Adipocyte (in vitro differentiated cells): ENCODE measurements at regions not wholly inside any gene's neighbourhood (a gene's known extent, or its start where the extent isn't known, plus 50 kb on each side); places are given as distances from the start of the nearest gene placed in this dataset.

Source experiments
- DNase-seq: peaks from one replicate; pipeline ENCODE4 v3.0.0-alpha.2; 2015; ENCODE audit warnings: low read depth
- H3K27me3 ChIP-seq: replicated peaks from 2 replicates; pipeline ENCODE4 v1.7.0; 2013; ENCODE audit warnings: mild to moderate bottlenecking, low read length, moderate library complexity; ENCODE audit not compliant: control insufficient read depth, insufficient read depth
- H3K36me3 ChIP-seq: 2 replicates; pipeline ENCODE4 v1.7.0; 2013; ENCODE audit warnings: low read length, mild to moderate bottlenecking, moderate library complexity; ENCODE audit not compliant: control insufficient read depth, insufficient read depth, severe bottlenecking
- H3K4me1 ChIP-seq: 2 replicates; pipeline ENCODE4 v1.7.0; 2013; ENCODE audit warnings: mild to moderate bottlenecking, low read length, moderate library complexity; ENCODE audit not compliant: control insufficient read depth, insufficient read depth
- H3K4me3 ChIP-seq: 2 replicates; pipeline ENCODE4 v1.7.0; 2013; ENCODE audit warnings: mild to moderate bottlenecking, low read length, moderate library complexity
- H3K9ac ChIP-seq: 2 replicates; pipeline ENCODE4 v1.7.0; 2013; ENCODE audit warnings: mild to moderate bottlenecking, low read length, moderate library complexity
- H3K9me3 ChIP-seq: 2 replicates; pipeline ENCODE4 v1.7.0; 2013; ENCODE audit warnings: mild to moderate bottlenecking, low read length, moderate library complexity; ENCODE audit not compliant: control insufficient read depth

DNA sequence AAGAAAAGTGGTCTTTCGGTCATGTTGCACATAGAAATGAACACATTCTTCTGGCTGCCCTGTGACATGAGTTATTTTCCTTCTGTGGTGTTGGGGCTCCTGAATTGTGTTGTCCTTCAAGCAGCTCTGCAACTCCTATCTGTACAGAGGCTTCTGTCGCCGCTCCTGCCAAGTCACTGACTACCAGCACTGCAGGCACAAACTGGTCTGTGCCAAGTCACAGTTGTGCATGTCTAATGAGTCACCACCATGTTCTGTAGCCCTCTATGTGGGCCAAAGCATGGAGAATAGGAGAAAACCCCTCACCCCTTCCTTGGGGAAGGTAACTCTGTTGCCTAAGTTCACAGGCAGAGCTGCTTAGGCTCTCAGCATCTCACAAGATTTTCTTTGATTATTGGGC is 283.3 kb downstream of the RPL10L start:
- H3K4me3 ChIP-seq = no peak overlapping the region
- no peaks in the 10 kb centered on the region for H3K27me3 ChIP-seq
- no peak for DNase-seq

DNA sequence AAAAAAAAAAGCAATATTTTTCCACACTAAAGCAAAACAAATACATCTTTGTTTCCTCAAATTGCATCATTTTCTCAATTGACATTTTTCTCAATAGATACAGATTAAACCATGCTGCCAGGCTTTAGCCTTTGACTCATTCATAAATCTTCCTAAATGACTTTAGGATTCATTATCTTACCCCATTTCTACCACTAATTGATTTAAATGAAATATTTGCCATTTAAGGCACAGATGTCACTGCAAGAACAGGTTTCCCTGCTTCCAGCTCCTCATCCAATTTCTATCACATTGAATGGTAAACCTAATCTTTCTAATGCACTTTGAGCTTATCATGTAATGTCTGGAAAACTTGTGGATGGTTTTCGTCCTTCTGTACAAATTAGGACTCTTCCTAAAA is 298.7 kb downstream of the RPL10L start:
- no peaks in the 10 kb centered on the region for H3K36me3 ChIP-seq
- H3K4me1 ChIP-seq = no peaks in the 10 kb centered on the region
- no peaks in the 10 kb centered on the region for H3K27me3 ChIP-seq
- H3K9ac ChIP-seq = no peak overlapping the region
- H3K9me3 ChIP-seq = no peaks in the 10 kb centered on the region
- DNase-seq = no peak
- H3K4me3 ChIP-seq = no peak overlapping the region

More for the DNA sequence above, 283.3 kb downstream of the RPL10L start:
- no peak overlapping the region for H3K9ac ChIP-seq
- H3K9me3 ChIP-seq = no peaks in the 10 kb centered on the region
- H3K4me1 ChIP-seq = no peaks in the 10 kb centered on the region
- no peaks in the 10 kb centered on the region for H3K36me3 ChIP-seq

DNA sequence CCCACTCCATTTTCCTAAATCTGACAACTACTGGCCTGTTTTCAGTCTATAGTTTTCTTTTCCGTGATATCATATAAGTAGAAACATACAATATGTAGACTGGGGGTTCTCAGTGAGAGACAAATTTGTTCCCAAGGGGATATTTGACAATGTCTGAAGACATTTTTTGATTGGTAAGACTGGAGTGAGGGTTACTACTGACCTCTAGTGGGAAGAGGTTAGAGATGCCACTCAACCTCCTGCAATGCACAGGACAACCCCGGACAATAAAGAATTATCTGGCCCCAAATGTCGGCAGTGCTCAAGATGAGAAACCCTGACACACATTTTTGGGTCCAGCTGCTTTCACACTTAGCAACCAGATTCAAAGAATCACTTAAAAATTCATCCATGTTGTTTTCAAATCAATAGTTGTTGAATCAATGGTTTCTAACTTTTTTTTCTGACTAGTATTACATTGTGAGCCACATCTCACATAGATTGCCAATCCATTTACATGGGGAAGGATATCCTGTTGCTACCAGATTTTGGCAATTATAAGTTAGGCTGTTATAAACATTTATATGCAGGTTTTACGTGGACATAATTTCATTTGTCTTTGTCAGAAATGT is 307.1 kb downstream of the RPL10L start:
- H3K27me3 ChIP-seq = no peaks in the 10 kb centered on the region
- H3K36me3 ChIP-seq = no peaks in the 10 kb centered on the region
- DNase-seq = no peak
- no peak overlapping the region for H3K9ac ChIP-seq
- no peaks in the 10 kb centered on the region for H3K4me1 ChIP-seq
- no peaks in the 10 kb centered on the region for H3K9me3 ChIP-seq
- H3K4me3 ChIP-seq = no peak overlapping the region

DNA sequence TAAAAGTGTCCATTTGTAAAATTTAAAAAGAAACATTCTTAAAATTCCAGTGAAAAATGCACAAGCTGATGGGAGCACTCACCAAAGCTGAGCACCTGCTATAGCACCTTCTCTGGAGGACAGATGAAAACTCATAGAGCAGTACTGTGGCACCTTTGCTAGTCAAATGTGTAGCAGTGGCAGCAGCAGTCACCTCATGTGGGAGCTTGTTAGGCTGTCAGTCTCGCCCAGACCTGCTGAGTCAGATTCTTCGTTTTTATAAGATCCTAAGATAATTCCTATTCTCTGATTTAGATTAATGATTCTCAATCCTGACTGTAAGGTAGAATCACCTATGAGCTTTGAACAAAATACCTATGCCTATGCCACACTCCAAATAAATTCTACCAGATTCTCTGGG is 325.8 kb downstream of the RPL10L start:
- no peaks in the 10 kb centered on the region for H3K27me3 ChIP-seq
- H3K4me3 ChIP-seq = no peak overlapping the region
- no peaks in the 10 kb centered on the region for H3K9me3 ChIP-seq
- no peaks in the 10 kb centered on the region for H3K4me1 ChIP-seq
- DNase-seq = no peak
- no peaks in the 10 kb centered on the region for H3K36me3 ChIP-seq
- H3K9ac ChIP-seq = no peak overlapping the region

DNA sequence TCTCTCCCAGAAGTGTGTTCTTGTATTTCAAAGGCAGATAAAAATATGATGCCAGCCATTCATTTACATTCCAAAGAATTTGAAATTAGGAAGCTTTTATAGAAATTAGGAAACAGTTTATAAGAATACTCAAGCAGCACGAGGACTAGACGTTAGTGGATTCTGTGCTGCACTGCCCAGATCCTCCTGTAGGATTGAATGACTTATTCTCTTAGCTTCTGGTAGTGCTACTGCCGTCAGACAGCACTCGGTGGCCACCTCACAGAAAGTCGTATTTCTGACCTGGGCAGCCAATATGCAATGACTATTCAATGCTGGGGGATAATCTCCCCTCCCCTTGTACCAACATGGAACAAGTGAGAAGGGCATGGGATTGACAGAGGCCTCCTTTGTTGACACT is 326.4 kb downstream of the RPL10L start:
- H3K27me3 ChIP-seq = no peaks in the 10 kb centered on the region
- no peak for DNase-seq
- no peak overlapping the region for H3K9ac ChIP-seq

DNA sequence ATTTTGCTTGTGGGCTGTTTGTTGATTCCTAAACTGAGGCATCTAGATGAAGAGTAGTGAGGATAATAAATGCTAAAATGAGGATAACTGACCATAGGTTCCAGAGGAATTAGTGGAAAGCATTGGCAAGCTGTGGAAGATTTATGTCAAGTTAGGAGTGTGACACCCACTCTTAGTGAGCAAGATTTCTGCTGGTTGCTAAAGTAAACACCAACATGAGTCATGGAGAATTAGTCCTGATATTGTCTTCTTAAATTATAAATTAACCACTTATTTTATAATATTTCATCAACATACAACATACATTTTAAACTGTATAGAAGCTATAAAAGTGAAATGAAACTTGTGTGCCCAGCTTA is 328.2 kb downstream of the RPL10L start:
- H3K4me1 ChIP-seq = no peaks in the 10 kb centered on the region
- no peak overlapping the region for H3K9ac ChIP-seq
- H3K9me3 ChIP-seq = no peaks in the 10 kb centered on the region
- no peak for DNase-seq
- H3K36me3 ChIP-seq = no peaks in the 10 kb centered on the region
- no peaks in the 10 kb centered on the region for H3K27me3 ChIP-seq
- no peak overlapping the region for H3K4me3 ChIP-seq

More for the DNA sequence above, 326.4 kb downstream of the RPL10L start:
- Histone ChIP-seq H3K4me1 (no peaks in the 10 kb centered on the region), H3K9me3 (no peaks in the 10 kb centered on the region), H3K36me3 (no peaks in the 10 kb centered on the region), H3K4me3 (no peak overlapping the region)

DNA sequence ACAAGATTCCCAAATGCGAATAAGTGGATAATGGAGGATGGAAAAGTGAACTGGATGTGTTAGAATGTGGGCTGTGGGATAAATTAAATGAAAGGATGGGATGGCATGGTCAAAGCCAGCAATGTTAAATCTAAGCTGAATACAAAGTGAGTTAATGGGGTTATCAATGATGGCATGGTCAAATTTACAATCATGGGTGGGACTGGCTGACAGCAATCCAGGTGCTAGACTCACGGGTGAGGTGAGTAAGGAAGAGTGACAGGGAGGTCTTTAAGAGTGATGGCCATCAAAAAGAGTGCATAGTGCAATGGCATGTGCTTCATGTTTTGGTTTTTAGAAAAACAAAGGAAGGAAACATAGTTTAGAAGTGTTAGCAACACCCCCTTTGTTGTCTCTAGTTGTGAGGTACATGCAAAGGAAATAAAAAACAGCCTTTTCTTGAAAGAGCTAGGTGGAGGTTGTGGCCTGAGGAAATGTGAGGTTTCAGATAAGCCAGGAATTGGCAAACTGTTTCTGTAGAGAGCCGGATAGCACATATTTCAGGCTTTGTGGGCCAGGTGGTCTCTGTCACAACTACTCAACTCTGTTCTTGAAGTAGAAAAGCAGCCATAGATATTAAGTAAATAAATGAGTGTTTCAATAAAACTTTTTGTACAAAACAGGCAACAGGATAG is 328.7 kb downstream of the RPL10L start:
- Histone ChIP-seq H3K9ac (no peak overlapping the region), H3K4me3 (no peak overlapping the region), H3K27me3 (no peaks in the 10 kb centered on the region), H3K36me3 (no peaks in the 10 kb centered on the region), H3K9me3 (no peaks in the 10 kb centered on the region), H3K4me1 (no peaks in the 10 kb centered on the region)
- no peak for DNase-seq

DNA sequence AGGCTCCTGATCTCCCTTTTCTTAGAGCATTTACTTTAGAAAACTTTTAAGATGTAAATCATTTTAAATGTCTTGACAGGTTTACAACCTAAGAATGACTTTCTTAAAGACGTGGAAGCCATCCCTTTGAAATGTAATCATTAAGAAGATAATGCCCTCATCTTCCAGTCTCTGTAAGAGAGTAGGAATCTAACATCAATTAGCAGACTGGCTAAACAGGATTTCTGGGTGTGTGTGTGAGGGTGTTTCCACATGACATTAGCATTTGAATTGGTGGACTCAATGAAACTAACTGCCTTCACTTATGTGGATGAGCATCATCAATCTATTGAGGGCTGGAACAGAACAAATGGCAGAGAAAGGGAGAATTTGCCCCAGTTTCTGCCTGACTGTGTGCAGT is 329.5 kb downstream of the RPL10L start:
- no peaks in the 10 kb centered on the region for H3K36me3 ChIP-seq
- H3K27me3 ChIP-seq = no peaks in the 10 kb centered on the region
- no peaks in the 10 kb centered on the region for H3K4me1 ChIP-seq
- H3K9ac ChIP-seq = no peak overlapping the region
- H3K9me3 ChIP-seq = no peaks in the 10 kb centered on the region
- H3K4me3 ChIP-seq = no peak overlapping the region
- DNase-seq = no peak

DNA sequence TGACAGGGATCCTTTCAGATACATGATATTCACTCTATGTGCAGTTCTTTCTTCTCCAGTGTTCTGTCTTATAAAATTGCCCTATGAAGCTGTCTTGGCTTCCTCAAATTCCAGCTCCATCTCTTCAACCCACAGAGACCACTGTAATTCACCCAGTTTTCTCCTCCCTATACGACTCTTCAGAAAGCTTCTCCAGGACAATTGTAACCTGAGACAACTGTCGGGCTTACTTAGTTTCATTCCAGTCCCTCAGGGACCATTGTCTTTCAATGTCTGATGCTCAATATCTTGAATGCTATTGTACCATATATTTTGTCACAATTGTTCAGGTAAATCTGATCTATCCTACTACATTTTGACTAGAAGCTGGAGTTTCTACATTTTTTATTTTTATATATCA is 345.3 kb downstream of the RPL10L start:
- Histone ChIP-seq H3K36me3 (no peaks in the 10 kb centered on the region), H3K4me3 (no peak overlapping the region), H3K4me1 (no peaks in the 10 kb centered on the region), H3K27me3 (no peaks in the 10 kb centered on the region), H3K9me3 (no peaks in the 10 kb centered on the region), H3K9ac (no peak overlapping the region)
- no peak for DNase-seq

DNA sequence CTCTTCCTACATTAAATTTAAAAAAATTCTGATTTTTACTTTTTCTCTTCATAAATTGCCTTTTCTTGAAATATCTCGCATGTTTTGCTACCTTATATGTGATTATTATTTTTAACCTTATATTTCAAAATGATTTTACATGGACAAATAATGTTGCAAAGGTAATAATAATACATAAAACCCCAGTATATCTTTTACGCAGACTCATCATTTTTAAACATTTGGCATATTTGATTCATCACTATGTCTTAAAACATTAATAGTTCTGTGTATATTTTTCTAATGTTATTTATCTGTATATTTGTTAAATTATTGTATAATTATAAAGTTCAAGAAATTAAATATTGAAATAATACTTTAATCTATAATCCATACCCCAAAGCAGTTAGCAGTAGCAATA is 350.8 kb downstream of the RPL10L start:
- Histone ChIP-seq H3K9ac (no peak overlapping the region), H3K4me3 (no peak overlapping the region), H3K9me3 (peaks cover 16% of the 10 kb centered on the region)

DNA sequence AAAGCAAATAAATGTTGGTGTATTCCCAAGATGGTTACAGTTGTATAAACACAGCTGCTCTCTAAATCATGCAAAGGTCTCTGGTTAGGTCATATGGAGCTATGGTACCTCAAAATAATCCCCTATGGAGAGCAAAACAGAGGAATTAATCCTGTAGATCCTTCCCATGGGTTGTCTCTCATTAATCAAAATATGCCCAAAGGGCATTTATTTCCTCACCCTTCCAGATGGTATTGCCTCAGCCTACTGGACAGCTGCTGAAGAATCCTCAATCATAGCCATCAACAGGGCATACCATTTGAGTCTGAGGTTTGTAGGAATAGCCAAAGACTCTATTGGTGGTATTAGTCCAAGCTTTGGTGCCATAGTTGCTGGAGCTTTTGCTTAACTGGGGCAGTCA is 360.9 kb downstream of the RPL10L start:
- H3K36me3 ChIP-seq = no peaks in the 10 kb centered on the region
- peaks cover 3% of the 10 kb centered on the region for H3K9me3 ChIP-seq
- H3K9ac ChIP-seq = no peak overlapping the region
- no peak for DNase-seq
- no peaks in the 10 kb centered on the region for H3K4me1 ChIP-seq
- H3K27me3 ChIP-seq = no peaks in the 10 kb centered on the region
- H3K4me3 ChIP-seq = no peak overlapping the region

More for the DNA sequence above, 350.8 kb downstream of the RPL10L start:
- Histone ChIP-seq H3K36me3 (no peaks in the 10 kb centered on the region), H3K27me3 (no peaks in the 10 kb centered on the region), H3K4me1 (no peaks in the 10 kb centered on the region)
- DNase-seq = no peak

DNA sequence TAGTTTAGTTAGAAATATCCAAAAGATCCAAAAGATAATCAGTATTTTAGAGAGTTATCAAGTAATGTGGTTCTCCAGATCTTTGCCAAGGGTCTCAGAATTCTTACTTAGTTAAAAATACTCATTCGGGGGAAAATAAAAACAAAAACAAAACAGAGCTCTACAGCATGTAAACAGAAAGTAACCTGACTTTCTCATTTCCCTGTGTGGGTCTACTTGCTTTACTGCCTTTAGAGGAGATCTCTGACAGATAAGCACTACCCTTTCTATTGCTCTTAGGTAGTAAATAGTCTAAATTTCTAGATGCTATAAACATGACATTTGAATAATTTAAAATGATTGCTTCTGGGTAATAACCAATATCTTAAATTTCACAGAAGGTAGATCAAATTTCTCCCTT is 371.8 kb downstream of the RPL10L start:
- Histone ChIP-seq H3K36me3 (no peaks in the 10 kb centered on the region), H3K4me1 (no peaks in the 10 kb centered on the region), H3K9ac (no peak overlapping the region), H3K27me3 (no peaks in the 10 kb centered on the region), H3K4me3 (no peak overlapping the region), H3K9me3 (no peaks in the 10 kb centered on the region)
- DNase-seq = no peak
